MG63 (cell line): ENCODE measurements at regions not wholly inside any gene's neighbourhood (a gene's known extent, or its start where the extent isn't known, plus 50 kb on each side); places are given as distances from the start of the nearest gene placed in this dataset.
"Not testable (repeated sequence)": the region's sequence is repeated elsewhere in the genome, so short reads cannot be mapped to it uniquely, and the experiment has no call there.

Source experiments
- DNase-seq: peaks from one replicate; pipeline ENCODE4 v3.0.0-alpha.2; 2020
- H3K27me3 ChIP-seq: fragments of 250-450 bp; sonication (Bioruptor Pico); 2 replicates; pipeline ENCODE4 v1.5.1; 2020; ENCODE audit warnings: mild to moderate bottlenecking, moderate library complexity
- H3K36me3 ChIP-seq: fragments of 250-450 bp; sonication (Bioruptor Pico); 2 replicates; pipeline ENCODE4 v1.5.1; 2020; ENCODE audit warnings: mild to moderate bottlenecking, moderate library complexity
- H3K4me3 ChIP-seq: fragments of 250-450 bp; sonication (Bioruptor Pico); 2 replicates; pipeline ENCODE4 v1.5.1; 2020; ENCODE audit warnings: mild to moderate bottlenecking, moderate library complexity
- H3K9me3 ChIP-seq: fragments of 250-450 bp; sonication (Bioruptor Pico); 2 replicates; pipeline ENCODE4 v1.5.1; 2020; ENCODE audit warnings: mild to moderate bottlenecking, moderate library complexity

DNA sequence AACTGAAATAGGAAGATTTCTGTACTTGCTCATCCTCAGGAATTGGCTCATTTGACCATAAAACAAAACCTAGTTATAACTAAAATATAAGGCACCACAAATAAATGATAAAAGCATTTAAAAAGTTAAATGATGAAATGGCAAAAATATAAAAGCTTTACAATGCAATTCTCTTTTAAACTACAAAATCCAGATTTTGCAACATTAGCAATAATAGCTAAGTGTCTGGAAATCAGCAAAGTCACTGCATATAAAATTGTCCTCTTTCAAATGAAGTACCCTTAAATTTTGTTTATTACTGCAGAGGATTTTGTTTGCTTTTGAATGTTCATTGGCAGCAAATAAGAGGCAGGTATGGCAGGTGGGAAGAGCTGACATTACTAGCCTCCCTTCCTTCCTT lies 270.4 kb upstream of the RSPO3 start:
- Histone ChIP-seq H3K4me3 (no peak overlapping the region), H3K9me3 (no peaks in the 10 kb centered on the region), H3K27me3 (no peaks in the 10 kb centered on the region), H3K36me3 (no peaks in the 10 kb centered on the region)
- DNase-seq = no peak

DNA sequence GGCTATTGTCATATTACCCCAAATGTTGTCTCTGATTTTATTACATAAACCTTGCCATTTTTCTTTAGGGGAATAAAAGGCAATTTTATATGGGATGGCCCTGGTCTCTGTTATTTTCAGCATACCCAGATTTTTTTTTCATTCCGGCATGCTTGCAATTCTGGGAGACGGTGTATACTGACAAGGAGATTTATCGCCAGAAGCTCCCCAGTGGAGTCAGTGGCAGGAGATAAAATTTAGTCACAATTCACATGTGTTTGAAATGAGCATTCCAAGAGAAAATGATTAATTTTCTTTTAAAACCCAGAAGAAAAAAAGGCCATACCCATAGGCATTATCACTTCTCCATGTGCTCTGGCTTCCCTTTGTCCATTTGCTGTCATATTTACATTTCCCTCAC lies 250.8 kb upstream of the RSPO3 start:
- no peak overlapping the region for H3K4me3 ChIP-seq
- no peak for DNase-seq
- H3K27me3 ChIP-seq = no peaks in the 10 kb centered on the region
- no peaks in the 10 kb centered on the region for H3K9me3 ChIP-seq
- H3K36me3 ChIP-seq = no peaks in the 10 kb centered on the region

DNA sequence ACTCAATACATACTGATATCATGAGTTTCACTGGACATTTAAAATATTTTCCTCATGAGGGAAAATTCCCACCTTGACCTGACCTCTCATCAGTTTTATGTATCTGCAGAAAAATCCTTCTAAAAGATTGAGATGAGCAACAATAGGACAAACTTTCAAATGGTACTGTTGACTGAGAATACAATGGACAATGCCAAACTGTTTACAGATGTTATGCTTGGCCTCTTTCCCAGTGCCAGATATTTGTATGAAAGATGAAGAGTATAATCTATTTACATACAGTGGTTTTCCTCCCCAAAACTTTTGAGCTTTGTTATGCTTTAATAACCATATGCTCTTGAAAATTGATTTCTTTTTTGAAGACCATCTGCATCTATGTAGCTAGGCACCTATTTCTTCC lies 245.1 kb upstream of the RSPO3 start:
- Histone ChIP-seq H3K9me3 (no peaks in the 10 kb centered on the region), H3K36me3 (no peaks in the 10 kb centered on the region), H3K4me3 (no peak overlapping the region), H3K27me3 (no peaks in the 10 kb centered on the region)
- no peak for DNase-seq

DNA sequence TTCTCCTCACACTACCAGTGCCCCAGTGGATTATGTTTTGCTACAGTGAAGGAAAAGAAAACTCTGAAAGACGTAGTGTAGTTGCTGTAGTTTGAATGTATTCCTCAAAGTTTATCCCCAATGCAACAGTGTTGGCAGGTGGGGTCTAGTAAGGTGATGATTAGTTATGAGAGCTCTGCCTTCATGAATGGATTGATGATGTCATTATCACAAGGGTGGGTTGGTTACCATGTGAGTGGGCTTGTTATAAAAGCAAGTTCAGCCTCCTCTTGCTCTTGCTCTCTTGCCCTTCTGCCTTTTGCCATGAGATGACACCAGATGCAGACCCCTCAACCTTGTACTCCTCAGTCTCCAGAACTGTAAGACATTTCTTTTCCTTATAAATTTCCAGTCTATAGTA lies 244.7 kb upstream of the RSPO3 start:
- Histone ChIP-seq H3K36me3 (no peaks in the 10 kb centered on the region), H3K27me3 (no peaks in the 10 kb centered on the region), H3K9me3 (no peaks in the 10 kb centered on the region), H3K4me3 (no peak overlapping the region)
- DNase-seq = no peak

DNA sequence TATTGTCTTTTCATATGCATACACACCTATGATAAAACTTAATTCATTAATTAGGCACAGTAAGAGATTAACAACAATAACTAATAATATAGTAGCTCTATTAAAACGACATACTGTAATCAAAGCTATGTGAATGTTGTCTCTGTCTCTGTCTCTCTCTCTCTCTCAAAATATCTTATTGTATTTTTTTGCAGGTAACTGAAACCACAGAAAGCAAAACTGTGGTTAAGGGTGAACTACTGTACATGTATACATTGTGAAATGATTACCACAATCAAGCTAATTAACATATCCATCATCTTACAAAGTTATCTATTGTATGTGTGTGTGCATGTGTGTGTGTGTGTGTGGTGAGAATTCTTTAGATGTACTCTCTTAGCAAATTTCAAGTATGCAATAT lies 242.0 kb upstream of the RSPO3 start:
- no peak overlapping the region for H3K4me3 ChIP-seq
- DNase-seq = no peak

DNA sequence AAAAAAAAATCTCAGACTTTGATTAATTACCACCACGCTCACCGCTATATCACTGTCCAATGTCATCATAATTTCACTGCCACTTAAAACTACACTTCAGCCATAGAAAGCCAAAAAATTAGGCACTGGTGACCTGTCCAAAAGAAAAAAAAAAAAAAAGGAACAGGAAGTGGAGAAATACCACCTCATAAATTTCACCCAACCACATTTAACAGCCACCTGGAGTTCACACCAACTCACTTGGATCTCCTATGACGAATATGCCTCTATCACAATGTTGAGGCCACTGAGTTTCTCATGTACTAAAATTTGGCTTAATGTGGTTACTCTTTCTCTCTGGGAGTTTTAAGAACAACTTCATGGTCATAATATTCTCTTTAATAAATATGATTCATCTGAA lies 237.5 kb upstream of the RSPO3 start:
- H3K36me3 ChIP-seq = no peaks in the 10 kb centered on the region
- H3K4me3 ChIP-seq = no peak overlapping the region
- H3K27me3 ChIP-seq = no peaks in the 10 kb centered on the region
- H3K9me3 ChIP-seq = no peaks in the 10 kb centered on the region
- DNase-seq = no peak

More for the DNA sequence above, 242.0 kb upstream of the RSPO3 start:
- Histone ChIP-seq H3K36me3 (no peaks in the 10 kb centered on the region), H3K27me3 (no peaks in the 10 kb centered on the region), H3K9me3 (no peaks in the 10 kb centered on the region)

DNA sequence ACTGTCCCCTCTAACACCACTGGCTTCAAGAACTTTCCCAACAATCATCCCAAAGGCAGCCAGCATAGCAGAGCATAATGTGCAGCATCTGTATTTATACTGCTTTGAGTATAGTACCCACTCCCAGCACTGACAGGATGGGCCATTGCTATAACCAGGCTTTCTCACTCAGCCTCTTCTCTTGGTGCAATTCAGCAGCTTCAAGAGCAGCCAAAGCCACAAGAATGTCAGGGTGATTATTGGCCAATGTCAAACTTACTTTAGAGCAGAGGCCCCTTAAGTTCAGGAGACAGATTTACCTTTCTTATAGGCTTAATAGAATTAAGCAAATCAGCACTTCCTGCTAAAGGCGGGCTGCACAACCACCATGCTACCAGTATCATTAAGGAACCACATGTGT lies 232.4 kb upstream of the RSPO3 start:
- Histone ChIP-seq H3K9me3 (no peaks in the 10 kb centered on the region), H3K27me3 (no peaks in the 10 kb centered on the region), H3K4me3 (no peak overlapping the region), H3K36me3 (no peaks in the 10 kb centered on the region)
- DNase-seq = no peak

DNA sequence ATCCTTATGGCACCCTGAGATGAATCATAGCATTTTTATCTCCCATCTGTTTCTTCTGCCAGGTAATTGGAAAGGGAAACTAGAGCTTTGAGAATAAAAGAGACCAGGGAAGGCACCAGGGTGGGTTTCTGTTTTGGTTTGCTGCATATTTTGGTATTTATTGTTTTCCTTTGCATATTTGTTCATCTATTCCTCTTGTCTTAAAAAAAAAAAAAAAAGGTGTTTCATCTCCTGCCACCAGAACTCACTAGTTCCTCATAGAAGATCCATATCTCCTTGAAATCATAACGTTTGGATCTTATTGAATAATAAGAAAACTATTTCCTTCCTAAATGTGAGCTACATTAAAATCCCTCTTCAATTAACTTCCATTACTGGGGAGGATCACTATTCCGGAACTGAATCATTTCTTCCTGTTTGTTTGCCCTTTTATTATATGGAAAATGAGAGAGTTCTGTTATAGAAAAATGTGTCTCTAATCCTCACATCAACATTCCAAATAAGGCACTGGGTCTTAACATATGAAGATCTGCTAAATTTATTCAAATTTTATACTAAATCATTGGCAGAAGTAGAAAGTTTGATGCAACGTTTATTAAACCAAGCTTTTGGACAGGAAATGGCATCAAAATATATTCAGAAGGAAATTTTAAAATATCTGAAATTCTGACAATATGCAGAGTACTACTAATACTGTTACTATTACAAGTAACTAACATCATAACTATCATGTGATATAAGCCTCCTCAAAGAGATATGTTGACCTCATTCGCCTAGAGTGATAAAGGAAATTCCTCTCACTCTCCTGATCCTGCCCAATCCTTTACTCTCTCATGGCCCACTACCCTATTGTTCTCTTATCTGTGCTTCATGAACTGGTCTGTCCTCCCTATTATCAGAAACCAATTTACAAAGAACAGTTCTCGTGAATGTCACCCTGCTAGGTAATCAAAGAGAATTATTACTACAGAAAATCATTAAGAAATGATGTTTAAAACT lies 229.4 kb upstream of the RSPO3 start:
- DNase-seq = no peak
- Histone ChIP-seq H3K9me3 (no peaks in the 10 kb centered on the region), H3K4me3 (no peak overlapping the region), H3K27me3 (no peaks in the 10 kb centered on the region), H3K36me3 (no peaks in the 10 kb centered on the region)

DNA sequence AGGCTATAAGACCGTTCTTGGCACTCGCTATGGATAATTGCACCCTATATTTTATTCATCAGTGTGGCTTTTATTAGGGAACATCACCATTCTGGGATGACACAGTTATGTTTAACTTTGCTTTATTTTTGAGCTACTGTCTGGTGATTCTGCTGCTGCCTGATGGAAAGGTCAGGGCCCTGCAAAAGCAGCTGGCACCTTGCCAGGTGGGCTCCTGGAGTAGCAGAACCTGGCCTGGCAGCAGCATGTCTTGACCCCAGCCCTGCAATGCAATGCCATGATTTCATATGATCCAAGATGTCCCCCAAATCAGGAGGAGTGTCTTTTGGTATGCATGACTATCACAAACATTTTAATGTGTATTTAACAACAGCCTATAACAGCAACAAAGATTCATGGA lies 228.4 kb upstream of the RSPO3 start:
- Histone ChIP-seq H3K9me3 (no peaks in the 10 kb centered on the region), H3K36me3 (no peaks in the 10 kb centered on the region), H3K27me3 (no peaks in the 10 kb centered on the region), H3K4me3 (no peak overlapping the region)
- DNase-seq = no peak

DNA sequence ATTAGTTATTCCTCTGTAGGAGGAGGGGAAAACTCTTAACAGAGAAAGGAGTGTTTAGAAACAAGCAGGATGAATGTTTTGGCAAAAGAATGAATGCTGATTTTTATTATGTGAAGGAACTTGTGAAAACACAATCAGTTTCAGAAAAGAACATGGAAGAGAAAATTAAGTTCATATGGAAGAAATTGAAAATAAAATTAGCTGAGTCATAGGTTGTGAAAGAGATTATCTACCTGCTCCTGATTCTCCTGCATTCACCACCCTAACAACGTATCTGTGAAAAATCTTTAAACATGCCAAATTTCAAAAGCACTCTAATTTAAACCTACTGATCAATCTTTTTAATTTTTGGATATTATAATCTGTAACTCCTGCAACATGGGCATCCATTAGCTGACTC lies 227.3 kb upstream of the RSPO3 start:
- DNase-seq = no peak
- no peaks in the 10 kb centered on the region for H3K9me3 ChIP-seq
- H3K36me3 ChIP-seq = no peaks in the 10 kb centered on the region
- H3K27me3 ChIP-seq = no peaks in the 10 kb centered on the region
- H3K4me3 ChIP-seq = no peak overlapping the region

DNA sequence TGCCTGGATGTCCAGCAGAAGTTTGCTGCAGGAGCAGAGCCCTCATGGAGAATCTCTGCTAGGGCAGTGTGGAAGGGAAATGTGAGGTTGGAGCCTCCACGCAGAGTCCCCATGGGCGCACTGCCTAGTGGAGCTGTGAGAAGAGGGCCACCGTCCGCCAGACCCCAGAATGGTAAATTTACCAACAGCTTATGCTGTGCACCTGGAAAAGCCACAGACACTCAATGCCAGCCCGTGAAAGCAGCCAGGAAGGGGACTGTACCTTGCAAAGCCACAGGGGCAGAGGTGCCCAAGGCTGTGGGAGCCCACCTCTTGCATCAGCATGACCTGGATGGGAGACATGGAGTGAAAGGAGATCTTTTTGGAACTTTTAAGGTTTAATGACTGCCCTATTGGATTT lies 225.6 kb upstream of the RSPO3 start:
- not testable (repeated sequence) for H3K9me3 ChIP-seq, H3K36me3 ChIP-seq, DNase-seq

DNA sequence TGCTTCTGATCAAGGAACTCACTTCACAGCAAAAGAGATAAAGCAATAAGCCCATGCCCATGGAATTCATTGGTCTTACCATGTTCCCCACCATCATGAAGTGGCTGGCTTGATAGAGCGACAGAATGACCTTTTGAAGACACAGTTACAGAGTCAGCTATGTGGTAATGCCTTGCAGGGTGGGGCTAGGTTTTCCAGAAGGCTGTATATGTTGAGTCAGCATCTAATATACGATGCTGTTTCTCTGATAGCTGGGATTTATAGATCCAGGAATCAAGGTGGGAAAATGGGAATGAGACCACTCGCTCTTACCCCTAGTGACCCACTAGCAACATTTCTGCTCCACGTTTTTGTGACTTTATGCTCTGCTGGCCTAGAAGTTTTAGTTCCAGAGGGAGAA lies 220.7 kb upstream of the RSPO3 start:
- H3K4me3 ChIP-seq = no peak overlapping the region
- DNase-seq = no peak
- H3K36me3 ChIP-seq = no peaks in the 10 kb centered on the region
- no peaks in the 10 kb centered on the region for H3K9me3 ChIP-seq
- no peaks in the 10 kb centered on the region for H3K27me3 ChIP-seq

More for the DNA sequence above, 225.6 kb upstream of the RSPO3 start:
- not testable (repeated sequence) for H3K4me3 ChIP-seq, H3K27me3 ChIP-seq

DNA sequence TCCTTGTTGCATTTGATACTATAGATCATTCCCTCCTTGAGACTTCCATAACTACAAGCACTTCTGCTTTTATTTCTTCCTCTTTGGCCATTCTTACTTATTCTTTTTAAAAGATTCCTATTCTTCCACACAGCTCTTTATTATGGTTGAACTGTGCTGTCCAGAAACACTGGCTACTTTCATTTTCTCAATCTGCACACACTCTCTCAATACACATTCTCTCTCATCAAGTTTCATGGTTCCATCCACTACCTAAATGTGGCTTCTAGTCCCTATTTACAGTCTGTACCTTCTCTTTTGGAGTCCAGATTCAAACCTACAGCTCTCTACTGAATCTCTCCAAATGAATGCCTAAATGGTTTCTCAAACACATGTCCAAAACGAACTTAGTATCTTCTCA lies 214.3 kb upstream of the RSPO3 start:
- DNase-seq = no peak
- H3K4me3 ChIP-seq = no peak overlapping the region
- no peaks in the 10 kb centered on the region for H3K27me3 ChIP-seq
- H3K9me3 ChIP-seq = no peaks in the 10 kb centered on the region
- no peaks in the 10 kb centered on the region for H3K36me3 ChIP-seq

DNA sequence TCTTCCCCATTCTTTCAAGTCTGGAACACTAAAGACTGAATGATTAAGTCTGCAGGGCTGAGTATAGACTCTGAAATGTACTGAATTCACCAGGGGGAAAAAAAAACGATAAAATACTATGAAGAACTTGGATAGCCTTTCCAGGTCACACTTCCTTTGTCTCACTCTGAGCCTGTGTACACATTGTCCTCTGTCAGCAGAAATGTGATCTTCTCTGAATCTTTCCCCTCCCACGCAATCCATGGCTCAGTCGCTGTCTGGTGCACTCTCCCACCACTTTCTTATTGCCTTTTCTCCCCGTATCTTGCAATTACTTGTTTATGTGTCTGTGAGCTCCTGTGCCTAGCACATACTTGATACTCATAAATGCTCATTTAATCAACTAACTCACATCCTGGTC lies 212.6 kb upstream of the RSPO3 start:
- H3K4me3 ChIP-seq = no peak overlapping the region
- no peaks in the 10 kb centered on the region for H3K9me3 ChIP-seq
- H3K36me3 ChIP-seq = no peaks in the 10 kb centered on the region
- no peaks in the 10 kb centered on the region for H3K27me3 ChIP-seq
- DNase-seq = no peak

DNA sequence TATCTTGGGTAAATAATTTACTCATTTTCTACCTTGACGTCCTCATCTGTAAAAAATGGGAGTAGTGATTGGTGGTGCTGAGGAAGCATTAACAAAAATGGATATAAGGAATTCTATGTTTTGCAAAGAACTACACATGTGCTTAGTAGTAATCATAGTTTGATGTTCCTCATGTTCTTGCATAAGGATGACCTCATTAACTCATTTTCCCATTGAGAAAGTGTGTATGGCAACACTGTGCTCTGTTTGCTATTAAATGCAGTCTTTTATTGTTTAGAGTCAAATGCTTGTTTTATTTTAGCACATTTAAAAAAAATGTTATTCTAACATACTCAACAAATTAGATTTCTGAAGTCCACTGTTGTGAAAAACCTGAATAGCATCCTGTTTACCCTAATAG lies 211.2 kb upstream of the RSPO3 start:
- Histone ChIP-seq H3K4me3 (no peak overlapping the region), H3K36me3 (no peaks in the 10 kb centered on the region), H3K9me3 (no peaks in the 10 kb centered on the region; the same call in 1 of the 2 replicates), H3K27me3 (no peaks in the 10 kb centered on the region)
- no peak for DNase-seq

DNA sequence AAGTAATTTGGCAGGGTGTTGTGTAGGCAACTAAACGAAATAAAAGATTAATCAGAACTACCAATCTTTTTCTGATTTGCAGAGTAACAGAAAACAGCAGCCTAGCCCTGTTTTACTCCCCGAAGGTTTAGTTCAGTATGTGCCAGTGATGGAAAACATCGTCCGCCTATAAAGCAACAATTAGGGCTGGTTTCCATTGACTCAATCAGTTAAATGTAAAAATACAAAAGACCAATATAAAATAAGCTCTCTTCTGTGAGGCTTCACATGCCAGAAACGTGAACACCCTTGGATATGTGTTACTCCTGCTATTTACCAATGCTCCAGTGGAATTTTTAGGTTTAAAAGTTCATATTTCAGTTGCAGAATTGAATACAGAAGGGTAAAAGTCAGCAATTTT lies 210.5 kb upstream of the RSPO3 start:
- no peaks in the 10 kb centered on the region for H3K36me3 ChIP-seq
- H3K27me3 ChIP-seq = no peaks in the 10 kb centered on the region
- H3K9me3 ChIP-seq = no peaks in the 10 kb centered on the region; the same call in 1 of the 2 replicates
- DNase-seq = no peak
- H3K4me3 ChIP-seq = no peak overlapping the region

DNA sequence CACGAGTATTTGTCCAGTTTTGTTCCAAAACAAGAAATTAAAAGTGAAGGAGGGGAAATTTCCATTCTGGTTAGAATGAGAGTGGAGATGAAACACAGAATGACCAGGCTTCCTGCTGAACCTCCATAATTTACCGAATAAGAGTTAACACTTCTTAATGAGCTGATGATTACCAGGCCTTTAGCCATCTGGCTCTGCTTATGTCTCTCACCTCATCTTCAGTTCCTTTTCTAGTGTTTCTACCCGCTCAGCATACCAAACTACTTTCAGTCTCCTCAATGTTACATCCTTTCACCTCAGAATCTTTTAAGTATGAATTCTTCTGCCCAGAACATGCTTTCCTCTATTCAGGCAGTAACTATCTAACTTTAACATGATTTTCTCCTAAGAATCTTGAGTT lies 209.0 kb upstream of the RSPO3 start:
- Histone ChIP-seq H3K36me3 (no peaks in the 10 kb centered on the region), H3K9me3 (no peaks in the 10 kb centered on the region; the same call in 1 of the 2 replicates), H3K4me3 (no peak overlapping the region), H3K27me3 (no peaks in the 10 kb centered on the region)
- no peak for DNase-seq

DNA sequence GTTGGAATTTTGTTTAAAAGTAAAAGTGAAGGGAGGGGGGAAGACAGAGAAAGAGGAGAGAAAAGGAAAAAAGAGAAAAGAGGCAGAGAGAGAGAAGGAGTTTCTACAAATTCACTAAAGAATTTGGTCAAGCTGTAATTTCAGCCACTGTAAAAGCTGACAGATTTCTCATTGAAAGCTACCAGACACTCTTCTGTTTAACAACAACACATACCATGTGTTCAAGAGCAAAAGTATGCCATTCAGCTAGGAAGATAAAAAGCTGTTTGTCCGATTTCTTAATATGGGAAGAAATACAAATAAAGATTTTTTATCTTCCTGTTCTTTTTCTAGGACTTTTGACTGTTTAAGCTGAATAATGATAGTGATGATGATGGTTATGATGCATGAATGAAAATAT lies 204.8 kb upstream of the RSPO3 start:
- Histone ChIP-seq H3K4me3 (no peak overlapping the region), H3K9me3 (no peaks in the 10 kb centered on the region; the same call in 1 of the 2 replicates), H3K36me3 (no peaks in the 10 kb centered on the region), H3K27me3 (no peaks in the 10 kb centered on the region)
- DNase-seq = no peak
